ENCODE measurements at regions not wholly inside any gene's neighbourhood (a gene's known extent, or its start where the extent isn't known, plus 50 kb on each side); places are given as distances from the start of the nearest gene placed in this dataset.

DNA sequence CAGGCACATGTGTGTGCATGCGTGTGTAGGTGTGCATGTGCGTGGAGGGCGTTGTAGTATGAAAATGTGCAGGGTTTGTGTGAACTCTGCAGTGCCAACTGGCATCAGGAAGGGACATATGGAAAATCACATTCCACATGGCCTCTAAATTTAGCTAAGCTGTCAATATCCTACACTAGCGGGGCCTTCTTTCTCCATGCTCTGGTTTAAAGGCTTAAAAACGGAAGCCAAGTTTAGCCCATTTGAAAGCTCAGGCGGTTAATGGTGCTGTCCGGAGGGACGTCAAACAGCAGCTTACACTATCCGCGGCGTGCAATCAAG lies 144.1 kb upstream of the NOCT start:
- TF ChIP-seq CTCF (IDR thresholded peaks at IDR 0.05) (no peak), POLR2A (IDR thresholded peaks at IDR 0.05) (no peak)
